Astrocyte of the spinal cord (primary cell): ENCODE measurements at regions not wholly inside any gene's neighbourhood (a gene's known extent, or its start where the extent isn't known, plus 50 kb on each side); places are given as distances from the start of the nearest gene placed in this dataset.

Source experiments
- DNase-seq: peaks from one replicate; pipeline ENCODE4 v3.0.0; 2011; ENCODE audit warnings: low read depth, low spot score
- H3K4me3 ChIP-seq: 2 replicates; pipeline ENCODE4 v1.5.1; 2011; ENCODE audit warnings: low read depth, mild to moderate bottlenecking, low read length, moderate library complexity
- in situ Hi-C: cut with HindIII; loops from 2 replicates; pipeline ENCODE4 v1.10.0; 2017; ENCODE audit warnings: low sequenced_read_pairs
- TF ChIP-seq, protein P1 (sequence below): IDR thresholded peaks from 2 replicates; pipeline ENCODE4 v1.5.1; 2012; ENCODE audit warnings: low read depth, mild to moderate bottlenecking, low read length, inconsistent platforms

- in situ Hi-C loops: no loop called here
Measured at GRCh38 chr10:53699231-53699630, 926.6 kb upstream of the MBL2 start.

GRCh38 chr10:53697038-53697437 lies 924.5 kb upstream of the MBL2 start:
- no peak overlapping the region for H3K4me3 ChIP-seq
- in situ Hi-C loops: no loop called here
- TF ChIP-seq, protein P1, sequence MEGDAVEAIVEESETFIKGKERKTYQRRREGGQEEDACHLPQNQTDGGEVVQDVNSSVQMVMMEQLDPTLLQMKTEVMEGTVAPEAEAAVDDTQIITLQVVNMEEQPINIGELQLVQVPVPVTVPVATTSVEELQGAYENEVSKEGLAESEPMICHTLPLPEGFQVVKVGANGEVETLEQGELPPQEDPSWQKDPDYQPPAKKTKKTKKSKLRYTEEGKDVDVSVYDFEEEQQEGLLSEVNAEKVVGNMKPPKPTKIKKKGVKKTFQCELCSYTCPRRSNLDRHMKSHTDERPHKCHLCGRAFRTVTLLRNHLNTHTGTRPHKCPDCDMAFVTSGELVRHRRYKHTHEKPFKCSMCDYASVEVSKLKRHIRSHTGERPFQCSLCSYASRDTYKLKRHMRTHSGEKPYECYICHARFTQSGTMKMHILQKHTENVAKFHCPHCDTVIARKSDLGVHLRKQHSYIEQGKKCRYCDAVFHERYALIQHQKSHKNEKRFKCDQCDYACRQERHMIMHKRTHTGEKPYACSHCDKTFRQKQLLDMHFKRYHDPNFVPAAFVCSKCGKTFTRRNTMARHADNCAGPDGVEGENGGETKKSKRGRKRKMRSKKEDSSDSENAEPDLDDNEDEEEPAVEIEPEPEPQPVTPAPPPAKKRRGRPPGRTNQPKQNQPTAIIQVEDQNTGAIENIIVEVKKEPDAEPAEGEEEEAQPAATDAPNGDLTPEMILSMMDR: no peak
- no peak for DNase-seq

More at GRCh38 chr10:53699231-53699630, 926.6 kb upstream of the MBL2 start:
- H3K4me3 ChIP-seq: no peak overlapping the region
- no peak for DNase-seq
- TF ChIP-seq, protein P1: no peak

DNA sequence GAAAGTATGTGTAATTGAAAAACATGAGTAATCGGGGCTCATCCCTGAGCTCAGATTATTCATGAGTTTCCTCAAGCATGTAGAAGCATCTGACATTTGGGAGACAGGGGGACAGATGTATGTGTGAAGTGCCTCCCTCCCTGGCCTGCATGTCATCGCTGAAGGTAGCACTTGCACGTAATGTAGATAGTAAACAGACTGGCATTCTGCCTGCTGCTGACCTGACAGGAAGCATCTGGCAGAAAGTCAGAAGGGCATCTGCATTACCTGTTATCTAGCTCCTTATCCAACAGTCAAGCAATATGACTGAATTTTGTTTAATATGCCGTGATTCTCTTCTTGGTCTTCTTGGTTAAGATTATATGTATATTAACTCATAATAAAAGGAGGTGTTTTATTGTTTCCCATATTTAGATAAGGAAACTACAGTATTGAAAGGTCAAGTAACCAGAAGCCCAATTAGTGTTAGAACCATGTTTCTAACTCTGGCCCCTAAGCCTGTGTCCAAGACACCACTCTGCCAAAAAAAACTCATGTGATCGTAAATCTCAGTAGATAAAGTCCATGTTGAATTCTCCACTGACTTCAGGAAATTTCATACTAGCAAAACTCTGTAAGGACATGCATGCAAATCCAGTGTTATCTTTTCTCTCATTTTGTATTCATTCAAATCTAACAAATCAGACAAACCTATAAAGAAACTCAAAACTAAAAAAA lies 918.1 kb upstream of the MBL2 start:
- in situ Hi-C loops: no loop called here
- no peak for DNase-seq
- TF ChIP-seq, protein P1: no peak
- H3K4me3 ChIP-seq: no peak overlapping the region

DNA sequence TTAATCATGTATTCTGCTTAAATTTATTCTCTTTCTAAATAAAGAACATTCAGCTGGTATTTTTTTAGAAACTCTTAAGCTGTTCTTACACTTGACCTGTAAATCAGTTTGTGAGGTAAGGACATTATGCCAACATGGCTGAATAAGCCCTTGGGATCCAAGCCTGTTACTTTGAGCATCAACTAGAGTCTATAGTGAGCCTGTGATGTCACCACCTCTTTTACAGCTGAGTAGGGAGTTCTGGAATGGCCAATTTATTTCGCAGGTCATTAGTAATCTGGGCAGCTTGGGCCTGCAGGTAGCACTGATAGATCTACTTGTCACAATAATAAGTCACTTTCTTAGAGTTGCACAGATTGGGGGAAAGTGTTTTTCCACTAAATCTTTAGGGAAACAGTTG lies 915.2 kb upstream of the MBL2 start:
- no peak overlapping the region for H3K4me3 ChIP-seq
- TF ChIP-seq, protein P1: no peak
- in situ Hi-C loops: no loop called here
- DNase-seq: no peak

DNA sequence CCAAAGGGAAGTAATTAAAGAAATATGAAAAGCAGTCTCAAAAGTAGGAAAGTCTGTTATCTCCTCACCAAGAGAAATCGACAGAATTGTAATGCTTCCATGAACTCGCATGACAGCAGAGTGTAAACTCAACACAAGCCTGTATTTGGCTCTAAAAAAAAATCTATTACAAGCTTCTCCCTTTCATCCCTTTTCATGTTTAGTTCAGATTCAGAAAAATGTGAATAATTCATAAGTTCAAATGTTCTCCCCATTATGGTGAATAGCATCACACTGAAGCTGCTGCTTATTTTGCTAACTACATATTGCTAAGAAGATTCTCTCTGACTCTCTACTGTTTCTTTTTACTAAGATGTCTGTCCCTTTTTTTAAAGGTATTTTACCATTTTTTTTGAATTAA lies 910.3 kb upstream of the MBL2 start:
- H3K4me3 ChIP-seq: no peak overlapping the region
- in situ Hi-C loops: no loop called here
- TF ChIP-seq, protein P1: no peak
- DNase-seq: no peak

DNA sequence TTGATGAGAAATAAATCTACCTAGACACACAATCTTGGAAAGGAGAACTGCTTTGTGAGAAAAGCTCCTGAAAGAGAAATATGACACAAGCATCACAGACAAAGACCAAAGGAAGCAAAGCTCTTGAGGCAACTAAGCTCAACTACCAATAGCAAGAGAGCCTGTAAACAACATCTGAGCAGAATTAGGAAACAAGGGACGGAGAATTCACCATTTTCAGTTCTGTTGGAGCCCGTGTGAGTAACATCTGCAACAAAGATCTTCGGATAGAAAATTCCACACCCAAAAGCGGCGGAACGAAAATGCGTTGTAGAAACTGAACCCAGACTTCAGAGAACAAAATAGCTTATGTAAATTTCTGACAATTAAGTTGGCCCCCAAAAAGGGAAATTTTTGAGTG lies 909.9 kb upstream of the MBL2 start:
- in situ Hi-C loops: no loop called here
- no peak overlapping the region for H3K4me3 ChIP-seq
- DNase-seq: no peak
- TF ChIP-seq, protein P1: no peak
